Uterus (tissue), 2 donors: ENCODE measurements at regions not wholly inside any gene's neighbourhood (a gene's known extent, or its start where the extent isn't known, plus 50 kb on each side); places are given as distances from the start of the nearest gene placed in this dataset.

Experiments used
- POLR2A ChIP-seq, 2 donors: fragments of 450-650 bp; IDR thresholded peaks; one replicate each; pipeline ENCODE4 v1.6.1; 2016; ENCODE audit warnings: antibody characterized with exemption in 2 of 2, mild to moderate bottlenecking in 1 of 2, moderate library complexity in 1 of 2
- TF ChIP-seq, protein P1 (sequence below), 4 experiments: fragments of 200-600 bp in 2 of 4; fragments of 450-650 bp in 2 of 4; sonication (generic) in 2 of 4; IDR thresholded peaks; one replicate each; pipeline ENCODE4 v1.5.1; 2016 to 2019; ENCODE audit warnings: antibody characterized with exemption in 4 of 4, mild to moderate bottlenecking in 2 of 4, moderate library complexity in 1 of 4

DNA sequence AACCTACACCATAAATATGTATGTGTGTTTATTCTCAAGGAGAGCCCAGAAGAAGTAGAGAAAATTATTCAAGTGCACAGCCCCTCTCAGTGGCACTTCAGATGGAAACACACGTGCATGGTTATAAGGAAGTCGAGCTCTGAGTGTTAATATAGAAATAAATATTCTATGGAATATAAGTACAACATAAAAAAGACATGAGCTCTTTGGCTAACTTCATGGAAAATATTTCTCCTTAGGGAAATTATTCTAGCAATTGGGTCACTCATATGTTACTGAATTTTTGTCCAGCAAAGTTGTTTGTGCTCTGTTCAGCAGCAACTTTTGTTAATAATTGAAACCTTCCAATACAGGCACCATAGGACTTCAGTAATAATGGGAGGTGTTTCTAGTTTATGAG is 939.0 kb downstream of the LRFN5 start:
- TF ChIP-seq, protein P1, sequence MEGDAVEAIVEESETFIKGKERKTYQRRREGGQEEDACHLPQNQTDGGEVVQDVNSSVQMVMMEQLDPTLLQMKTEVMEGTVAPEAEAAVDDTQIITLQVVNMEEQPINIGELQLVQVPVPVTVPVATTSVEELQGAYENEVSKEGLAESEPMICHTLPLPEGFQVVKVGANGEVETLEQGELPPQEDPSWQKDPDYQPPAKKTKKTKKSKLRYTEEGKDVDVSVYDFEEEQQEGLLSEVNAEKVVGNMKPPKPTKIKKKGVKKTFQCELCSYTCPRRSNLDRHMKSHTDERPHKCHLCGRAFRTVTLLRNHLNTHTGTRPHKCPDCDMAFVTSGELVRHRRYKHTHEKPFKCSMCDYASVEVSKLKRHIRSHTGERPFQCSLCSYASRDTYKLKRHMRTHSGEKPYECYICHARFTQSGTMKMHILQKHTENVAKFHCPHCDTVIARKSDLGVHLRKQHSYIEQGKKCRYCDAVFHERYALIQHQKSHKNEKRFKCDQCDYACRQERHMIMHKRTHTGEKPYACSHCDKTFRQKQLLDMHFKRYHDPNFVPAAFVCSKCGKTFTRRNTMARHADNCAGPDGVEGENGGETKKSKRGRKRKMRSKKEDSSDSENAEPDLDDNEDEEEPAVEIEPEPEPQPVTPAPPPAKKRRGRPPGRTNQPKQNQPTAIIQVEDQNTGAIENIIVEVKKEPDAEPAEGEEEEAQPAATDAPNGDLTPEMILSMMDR (IDR thresholded peaks at IDR 0.05), result no peak
- TF ChIP-seq POLR2A (IDR thresholded peaks at IDR 0.05), result no peak
